Erythroblast (primary cell): ENCODE measurements at regions not wholly inside any gene's neighbourhood (a gene's known extent, or its start where the extent isn't known, plus 50 kb on each side); places are given as distances from the start of the nearest gene placed in this dataset.

Source experiments
- DNase-seq, 2 experiments: peaks; one replicate each; lab custom pipeline; 2025; lab: John Stamatoyannopoulos, UW
- GATA1 ChIP-seq: IDR thresholded peaks from 2 replicates; pipeline ENCODE4 v1.6.1; 2011; ENCODE audit warnings: low read depth, mild to moderate bottlenecking, control low read depth, low read length, moderate library complexity
- POLR2A ChIP-seq: IDR thresholded peaks from 2 replicates; pipeline ENCODE4 v1.6.1; 2011; ENCODE audit warnings: mild to moderate bottlenecking, low read length

DNA sequence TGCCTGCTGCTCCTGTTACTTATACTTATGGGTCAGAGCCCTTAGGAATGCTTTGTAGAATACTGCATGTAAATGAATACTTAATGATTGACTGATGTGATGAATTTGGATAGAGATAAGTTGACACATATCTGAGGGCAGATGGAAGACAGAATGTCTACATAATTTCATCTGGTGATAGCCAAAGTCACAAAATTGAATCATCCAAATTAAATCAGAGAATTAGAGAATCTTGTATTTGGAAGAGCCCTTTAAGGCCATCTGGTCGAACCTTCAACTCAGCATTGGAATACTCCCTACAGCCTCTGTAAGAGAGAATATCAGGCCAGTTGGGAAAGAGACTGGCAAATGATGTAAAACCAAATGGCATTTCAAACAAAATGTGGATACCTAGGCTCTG, 944.8 kb downstream of the RPA4 start:
- TF ChIP-seq GATA1 (no peak), POLR2A (no peak)
- DNase-seq = no peak

DNA sequence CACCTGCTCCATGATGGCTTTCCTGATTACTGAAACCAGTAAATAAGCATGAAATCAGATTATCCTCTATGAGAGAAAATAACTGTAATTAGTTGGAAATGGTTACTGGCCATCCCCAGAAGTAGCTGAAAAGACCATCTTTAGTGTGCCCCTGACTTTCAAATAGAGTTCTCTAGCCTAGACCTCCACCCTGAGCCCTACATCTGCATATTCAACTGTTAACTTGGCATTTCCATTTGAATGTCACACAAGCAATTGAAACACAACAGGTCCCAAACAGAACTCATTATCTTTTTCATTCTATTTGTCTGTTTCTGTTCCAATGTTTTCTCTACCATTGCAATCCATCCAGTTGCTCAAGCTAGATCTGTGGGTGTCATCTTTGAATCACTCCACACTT, 952.3 kb downstream of the RPA4 start:
- TF ChIP-seq GATA1 (no peak), POLR2A (no peak)
- no peak for DNase-seq

DNA sequence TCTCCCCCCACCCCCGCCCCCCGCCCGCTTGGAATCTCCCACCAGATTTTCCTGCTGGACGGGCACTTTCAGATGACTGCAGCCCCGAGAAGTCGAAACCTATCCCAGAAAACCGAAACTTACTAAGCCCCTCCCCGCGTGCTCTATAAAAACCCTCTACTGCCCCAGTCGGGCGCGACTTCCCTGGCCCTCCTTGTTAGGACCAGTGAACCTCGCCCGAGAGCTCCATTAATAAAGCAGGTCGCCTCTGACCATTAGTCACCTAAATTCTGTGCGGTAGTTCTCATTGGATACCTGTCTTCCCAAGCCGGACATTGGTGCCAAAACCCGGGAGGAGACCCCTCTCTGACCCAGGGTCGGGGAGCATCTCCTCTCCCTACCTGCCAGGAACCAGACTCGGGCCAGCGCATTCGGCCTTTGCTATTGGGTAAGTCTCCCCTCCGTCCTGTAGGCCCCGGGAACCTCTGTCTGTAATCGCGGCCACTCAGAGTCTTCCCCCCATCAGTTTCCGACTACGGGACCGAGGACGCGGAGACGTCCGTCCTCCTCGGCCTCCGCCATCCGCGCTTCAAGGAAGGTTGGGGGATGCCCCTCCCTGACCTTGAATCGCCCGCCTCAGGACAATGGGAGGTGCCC, 958.0 kb downstream of the RPA4 start:
- TF ChIP-seq POLR2A (no peak), GATA1 (no peak)
- DNase-seq = no peak

DNA sequence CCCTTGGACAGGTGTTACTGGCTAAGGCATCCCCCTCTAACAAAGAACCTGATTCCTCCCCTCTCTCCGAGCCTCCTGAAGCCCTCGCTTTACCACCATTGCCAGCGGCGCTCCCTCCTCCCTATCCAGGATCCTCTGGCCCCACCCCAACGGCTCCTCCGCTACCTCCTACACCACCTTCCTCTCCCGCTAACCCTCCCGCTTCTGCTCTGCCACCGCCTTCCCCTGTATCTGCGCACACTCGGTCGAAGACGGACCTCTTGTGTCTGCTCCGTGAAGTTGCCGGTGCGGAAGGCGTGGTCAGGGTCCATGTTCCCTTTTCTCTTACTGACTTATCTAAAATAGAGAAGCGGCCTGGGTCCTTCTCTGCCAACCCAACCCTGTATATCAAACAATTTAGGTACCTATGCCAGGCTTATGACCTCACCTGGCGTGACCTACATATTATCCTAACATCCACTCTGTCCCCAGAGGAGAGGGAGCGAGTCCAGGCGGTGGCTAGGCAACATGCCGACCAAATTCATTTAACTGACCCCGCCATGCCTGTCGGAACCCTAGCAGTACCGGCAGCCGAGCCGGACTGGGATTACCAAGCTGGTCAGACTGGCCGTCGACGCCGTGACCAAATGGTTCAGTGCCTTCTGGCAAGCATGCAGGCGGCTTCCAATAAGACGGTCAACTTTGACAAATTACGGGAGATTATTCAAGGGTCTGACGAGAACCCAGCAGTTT, 958.9 kb downstream of the RPA4 start:
- TF ChIP-seq POLR2A = no peak
- no peak for TF ChIP-seq GATA1
- DNase-seq = no peak

DNA sequence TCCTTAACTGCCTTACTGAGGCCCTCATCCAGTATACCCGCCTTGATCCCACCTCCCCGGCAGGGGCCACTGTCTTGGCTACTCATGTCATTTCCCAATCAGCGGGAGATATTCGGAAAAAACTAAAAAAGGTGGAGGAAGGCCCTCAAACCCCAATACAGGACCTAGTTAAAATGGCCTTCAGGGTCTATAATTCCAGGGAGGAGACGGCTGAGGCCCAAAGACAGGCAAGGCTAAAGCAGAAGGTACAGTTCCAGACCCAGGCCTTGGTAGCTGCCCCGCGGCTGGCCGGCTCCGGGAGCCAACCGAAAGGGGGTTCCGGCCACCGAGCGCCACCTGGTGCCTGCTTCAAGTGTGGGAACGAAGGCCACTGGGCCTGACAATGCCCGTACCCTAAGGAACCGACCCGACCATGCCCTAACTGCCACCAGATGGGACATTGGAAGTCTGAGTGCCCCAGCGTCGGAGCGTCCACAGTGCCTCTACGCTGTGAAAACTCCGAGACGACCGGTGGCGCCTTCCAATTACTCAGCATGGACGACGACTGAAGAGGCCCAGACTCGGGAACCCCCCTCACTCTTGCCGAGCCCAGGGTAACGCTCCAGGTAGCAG, 959.6 kb downstream of the RPA4 start:
- TF ChIP-seq GATA1 (no peak), POLR2A (no peak)

DNA sequence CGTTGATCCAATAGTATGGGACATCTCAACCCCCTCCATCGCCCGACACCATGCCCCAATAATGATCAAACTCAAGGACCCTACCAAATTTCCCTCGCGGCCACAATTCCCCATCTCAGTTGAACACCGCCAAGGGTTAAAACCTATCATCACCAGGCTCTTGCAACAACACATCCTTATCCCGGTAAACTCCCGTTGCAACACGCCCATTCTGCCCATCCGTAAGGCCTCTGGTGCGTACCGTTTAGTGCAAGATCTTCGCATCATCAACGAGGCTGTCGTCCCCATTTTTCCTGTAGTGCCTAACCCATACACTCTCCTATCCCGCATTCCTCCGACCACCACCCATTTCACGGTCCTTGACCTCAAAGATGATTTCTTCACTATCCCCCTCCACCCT, 960.5 kb downstream of the RPA4 start:
- DNase-seq = no peak
- TF ChIP-seq POLR2A (no peak), GATA1 (no peak)

More for the DNA sequence above, 959.6 kb downstream of the RPA4 start:
- no peak for DNase-seq

DNA sequence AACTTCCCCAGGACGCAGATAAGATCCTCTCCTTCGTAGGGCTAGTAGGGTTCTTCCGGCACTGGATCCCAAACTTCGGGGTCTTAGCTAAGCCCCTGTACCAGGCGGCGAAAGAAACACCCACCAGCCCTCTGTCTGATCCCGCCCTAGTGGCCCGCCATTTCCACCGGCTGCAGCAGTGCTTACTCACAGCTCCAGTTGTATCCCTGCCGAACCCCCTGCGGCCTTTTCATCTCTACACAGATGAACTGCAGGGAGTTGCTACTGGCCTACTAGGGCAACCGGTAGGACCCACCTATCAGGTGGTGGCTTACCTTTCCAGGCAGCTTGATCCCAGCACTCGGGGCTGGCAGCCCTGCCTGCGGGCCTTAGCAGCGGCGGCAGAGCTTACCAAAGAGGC, 961.2 kb downstream of the RPA4 start:
- no peak for DNase-seq
- no peak for TF ChIP-seq GATA1
- no peak for TF ChIP-seq POLR2A

DNA sequence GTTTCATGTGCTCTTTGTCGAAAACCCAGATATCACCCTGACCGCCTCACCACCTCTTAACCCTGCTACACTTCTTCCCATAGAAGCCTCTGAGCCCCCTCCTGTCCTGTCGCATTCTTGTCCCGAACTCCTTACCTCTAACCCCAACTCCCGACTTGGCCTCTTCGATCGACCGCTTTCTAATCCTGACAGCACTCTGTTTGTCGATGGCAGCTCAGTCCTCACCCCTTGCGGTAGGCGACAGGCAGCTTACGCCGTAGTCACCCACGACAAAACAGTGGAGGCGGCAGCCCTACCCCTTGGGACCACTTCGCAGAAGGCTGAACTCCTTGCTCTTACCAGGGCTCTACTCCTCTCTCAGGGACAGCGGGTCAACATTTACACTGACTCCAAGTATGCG, 961.7 kb downstream of the RPA4 start:
- TF ChIP-seq GATA1 (no peak), POLR2A (no peak)
- DNase-seq = no peak

DNA sequence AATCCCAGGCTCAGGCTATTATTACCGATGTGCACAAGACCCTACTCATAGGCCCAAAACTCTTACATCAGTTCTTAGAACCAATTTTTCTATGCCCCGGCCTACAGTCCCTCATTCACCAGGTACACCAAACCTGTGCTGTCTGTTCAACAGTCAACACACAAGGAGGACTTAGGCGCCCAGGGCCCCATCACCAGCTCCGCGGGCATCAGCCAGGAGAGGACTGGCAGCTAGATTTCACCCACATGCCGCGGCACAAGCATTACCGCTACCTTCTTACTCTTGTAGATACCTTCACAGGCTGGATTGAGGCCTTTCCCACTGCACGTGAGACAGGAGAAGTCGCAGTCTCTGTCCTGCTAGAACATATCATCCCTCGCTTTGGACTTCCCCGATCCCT, 962.5 kb downstream of the RPA4 start:
- DNase-seq = no peak
- TF ChIP-seq POLR2A = no peak
- no peak for TF ChIP-seq GATA1

DNA sequence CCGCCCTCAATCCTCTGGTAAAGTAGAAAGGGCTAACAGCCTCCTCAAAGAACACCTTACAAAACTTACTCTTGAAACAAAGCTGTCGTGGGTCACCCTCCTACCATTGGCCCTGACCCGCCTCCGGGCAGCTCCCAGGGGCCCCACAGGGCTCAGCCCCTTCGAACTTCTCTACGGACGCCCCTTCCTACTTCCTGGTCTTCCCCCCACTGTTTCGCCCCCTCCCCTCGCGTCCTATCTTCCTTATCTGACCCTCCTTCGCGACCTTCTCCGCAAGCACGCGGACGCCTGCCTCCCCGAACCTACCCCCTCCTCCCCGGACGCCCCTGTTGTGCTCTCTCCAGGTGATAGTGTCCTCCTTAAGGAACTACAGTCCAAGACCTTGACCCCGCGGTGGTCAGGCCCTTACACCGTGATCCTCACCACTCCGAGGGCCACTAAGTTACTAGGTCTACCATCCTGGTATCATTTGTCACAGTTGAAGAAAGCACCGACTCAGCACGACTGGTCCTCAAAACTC, 963.1 kb downstream of the RPA4 start:
- TF ChIP-seq GATA1 (no peak), POLR2A (no peak)
- no peak for DNase-seq

DNA sequence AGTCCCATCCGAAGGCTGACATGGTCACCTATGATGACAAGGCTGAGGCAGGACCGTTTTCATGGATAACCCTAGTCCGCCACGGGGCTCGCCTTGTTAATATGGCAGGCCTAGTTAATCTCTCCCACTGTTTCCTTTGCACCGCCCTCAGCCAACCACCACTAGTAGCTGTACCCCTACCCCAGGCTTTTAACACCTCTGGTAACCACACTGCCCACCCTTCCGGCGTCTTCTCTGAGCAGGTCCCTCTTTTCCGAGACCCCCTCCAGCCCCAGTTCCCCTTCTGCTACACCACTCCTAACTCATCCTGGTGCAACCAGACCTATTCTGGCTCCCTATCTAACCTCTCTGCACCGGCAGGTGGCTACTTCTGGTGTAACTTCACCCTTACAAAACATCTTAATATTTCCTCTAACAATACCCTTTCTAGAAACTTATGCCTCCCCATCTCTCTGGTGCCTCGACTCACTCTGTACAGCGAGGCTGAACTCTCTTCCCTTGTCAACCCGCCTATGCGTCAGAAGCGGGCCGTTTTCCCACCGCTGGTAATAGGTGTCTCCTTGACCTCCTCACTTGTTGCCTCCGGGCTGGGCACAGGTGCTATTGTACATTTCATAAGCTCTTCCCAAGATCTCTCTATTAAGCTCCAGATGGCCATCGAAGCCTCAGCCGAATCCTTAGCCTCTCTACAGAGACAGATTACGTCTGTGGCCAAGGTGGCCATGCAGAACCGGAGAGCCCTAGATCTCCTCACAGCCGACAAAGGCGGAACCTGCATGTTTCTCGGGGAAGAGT, 964.4 kb downstream of the RPA4 start:
- TF ChIP-seq POLR2A (no peak), GATA1 (no peak)
- no peak for DNase-seq

DNA sequence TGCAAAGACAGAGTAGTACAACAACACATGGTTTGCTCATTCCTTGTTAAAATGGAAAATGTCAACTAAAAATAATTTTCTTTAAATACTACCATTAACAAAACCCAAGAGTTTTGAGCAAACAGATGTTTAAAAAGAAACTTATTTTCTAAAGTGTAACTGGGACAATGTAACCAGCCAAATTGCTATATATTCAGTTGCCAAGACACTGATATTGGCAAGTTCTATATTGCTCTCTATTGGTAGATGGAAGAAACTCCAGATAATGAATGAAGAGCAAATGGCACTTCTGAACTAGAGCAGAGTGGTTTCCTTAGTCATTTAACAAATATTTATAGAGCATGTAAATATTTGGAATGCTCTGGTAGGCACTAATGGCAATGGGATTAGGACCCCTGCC, 966.2 kb downstream of the RPA4 start:
- TF ChIP-seq POLR2A (no peak), GATA1 (no peak)
- no peak for DNase-seq

DNA sequence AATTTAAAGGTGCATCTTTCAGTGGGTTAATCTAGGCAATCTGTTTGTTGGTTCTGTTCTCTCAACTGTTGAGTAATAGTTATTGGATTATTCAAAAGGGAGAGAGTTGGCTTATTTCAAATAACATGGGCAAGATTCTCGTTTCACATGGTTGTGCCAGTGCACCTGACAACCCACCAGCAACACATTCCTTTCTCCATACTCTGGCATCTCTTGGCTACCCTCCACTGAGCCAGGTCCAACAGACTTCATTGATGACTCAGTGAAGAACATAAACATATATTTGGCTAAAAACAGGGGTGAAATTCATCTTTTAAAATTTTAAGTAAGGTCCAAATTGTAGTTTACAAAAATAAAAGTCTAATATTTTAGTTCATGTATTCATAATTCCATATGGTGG, 967.2 kb downstream of the RPA4 start:
- no peak for DNase-seq
- TF ChIP-seq GATA1 (no peak), POLR2A (no peak)

DNA sequence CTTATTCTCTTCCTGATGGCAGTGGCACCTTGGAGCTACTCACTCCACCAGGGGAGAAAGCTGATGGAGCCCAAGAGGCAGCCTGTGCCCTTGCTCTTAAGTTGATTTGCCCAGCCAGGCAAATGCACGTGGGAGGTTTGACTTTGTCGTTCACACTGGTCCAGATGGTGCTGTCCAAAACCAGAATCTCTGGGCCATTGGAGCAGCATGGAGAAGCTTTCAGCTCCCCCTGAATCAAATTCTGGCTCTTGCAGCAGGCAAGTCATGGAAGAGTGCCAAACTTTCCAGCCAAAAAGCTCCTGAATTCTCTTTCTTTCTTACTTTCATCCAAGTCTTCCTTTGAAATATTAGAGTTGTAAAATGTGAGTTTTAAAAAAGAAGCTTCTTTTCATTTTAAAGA, 970.4 kb downstream of the RPA4 start:
- DNase-seq = no peak
- TF ChIP-seq POLR2A (no peak), GATA1 (no peak)
